GM12873 (cell line): ENCODE measurements at regions not wholly inside any gene's neighbourhood (a gene's known extent, or its start where the extent isn't known, plus 50 kb on each side); places are given as distances from the start of the nearest gene placed in this dataset.

Experiments used
- TF ChIP-seq, protein P1 (sequence below): IDR thresholded peaks from 2 replicates; pipeline ENCODE4 v1.5.1; 2012; ENCODE audit warnings: low read depth, mild to moderate bottlenecking, moderate library complexity, low read length, control low read depth; ENCODE audit not compliant: insufficient read depth; ENCODE audit errors: missing control alignments

DNA sequence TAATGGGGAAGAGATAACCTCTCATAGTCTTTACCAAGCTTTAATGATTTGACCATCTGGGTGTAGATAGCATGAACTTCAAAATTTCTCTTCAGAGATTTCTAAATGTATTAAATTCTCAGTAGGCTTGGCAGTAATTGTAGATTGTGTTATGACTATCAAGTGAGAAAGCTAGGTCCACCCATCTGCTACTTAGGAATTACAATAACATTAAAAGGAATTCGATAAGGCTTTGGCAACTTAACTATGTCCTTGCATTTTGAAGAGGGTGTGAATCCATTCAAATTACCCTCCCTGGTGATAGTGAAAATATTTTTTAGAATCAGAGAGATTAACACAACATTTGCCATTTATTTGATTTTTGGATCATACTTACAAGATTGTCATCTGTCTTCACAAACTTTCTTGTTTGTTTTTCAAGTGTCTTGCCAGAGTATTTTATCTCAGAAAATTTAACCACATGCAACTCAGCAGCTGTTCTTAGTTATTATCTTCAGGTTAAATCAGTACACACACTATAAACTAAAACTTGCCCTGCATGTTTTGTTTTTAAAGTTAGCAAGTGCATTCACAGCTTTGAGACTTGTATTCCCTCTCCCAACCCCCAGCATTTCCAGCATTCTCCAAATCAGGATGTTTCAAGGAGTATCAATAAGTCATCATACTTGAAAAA is 69.6 kb upstream of the COL8A1 start:
- TF ChIP-seq, protein P1, sequence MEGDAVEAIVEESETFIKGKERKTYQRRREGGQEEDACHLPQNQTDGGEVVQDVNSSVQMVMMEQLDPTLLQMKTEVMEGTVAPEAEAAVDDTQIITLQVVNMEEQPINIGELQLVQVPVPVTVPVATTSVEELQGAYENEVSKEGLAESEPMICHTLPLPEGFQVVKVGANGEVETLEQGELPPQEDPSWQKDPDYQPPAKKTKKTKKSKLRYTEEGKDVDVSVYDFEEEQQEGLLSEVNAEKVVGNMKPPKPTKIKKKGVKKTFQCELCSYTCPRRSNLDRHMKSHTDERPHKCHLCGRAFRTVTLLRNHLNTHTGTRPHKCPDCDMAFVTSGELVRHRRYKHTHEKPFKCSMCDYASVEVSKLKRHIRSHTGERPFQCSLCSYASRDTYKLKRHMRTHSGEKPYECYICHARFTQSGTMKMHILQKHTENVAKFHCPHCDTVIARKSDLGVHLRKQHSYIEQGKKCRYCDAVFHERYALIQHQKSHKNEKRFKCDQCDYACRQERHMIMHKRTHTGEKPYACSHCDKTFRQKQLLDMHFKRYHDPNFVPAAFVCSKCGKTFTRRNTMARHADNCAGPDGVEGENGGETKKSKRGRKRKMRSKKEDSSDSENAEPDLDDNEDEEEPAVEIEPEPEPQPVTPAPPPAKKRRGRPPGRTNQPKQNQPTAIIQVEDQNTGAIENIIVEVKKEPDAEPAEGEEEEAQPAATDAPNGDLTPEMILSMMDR: no peak

- TF ChIP-seq, protein P1: no peak
These were observed 73.1 kb upstream of the COL8A1 start for GRCh38 chr3:99565331-99565730.

- TF ChIP-seq, protein P1: no peak
These were observed 75.3 kb upstream of the COL8A1 start for GRCh38 chr3:99562990-99563607.

- TF ChIP-seq, protein P1: no peak
These were observed 76.3 kb upstream of the COL8A1 start for GRCh38 chr3:99562138-99562537.

DNA sequence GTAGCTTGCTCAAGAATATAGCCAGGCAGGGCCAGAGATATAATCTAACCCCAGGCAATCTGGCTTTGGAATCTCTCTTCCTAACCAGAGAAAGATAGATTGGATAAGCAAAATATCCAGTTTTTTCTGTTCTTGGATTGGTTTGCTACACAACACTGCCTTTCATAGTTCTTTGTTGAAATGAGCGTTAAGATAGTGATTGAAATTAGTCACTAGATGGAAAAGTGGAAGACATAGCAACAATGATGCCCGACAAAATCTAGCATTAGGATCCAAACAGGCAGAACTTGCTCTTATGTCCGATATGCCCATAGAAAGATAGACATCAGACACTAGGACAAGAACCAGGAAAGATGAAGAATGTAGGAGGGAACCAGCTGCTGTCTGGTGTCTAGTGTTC is 77.3 kb upstream of the COL8A1 start:
- TF ChIP-seq, protein P1: no peak

- TF ChIP-seq, protein P1: no peak
These were observed 79.2 kb upstream of the COL8A1 start for GRCh38 chr3:99559196-99559595.

GRCh38 chr3:99551520-99551919 is 86.9 kb upstream of the COL8A1 start:
- TF ChIP-seq, protein P1: no peak
